Ascending aorta (tissue), 2 donors: ENCODE measurements at regions not wholly inside any gene's neighbourhood (a gene's known extent, or its start where the extent isn't known, plus 50 kb on each side); places are given as distances from the start of the nearest gene placed in this dataset.

Experiments used
- DNase-seq, 2 donors: peaks; one replicate each; pipeline ENCODE4 v3.0.0-alpha.2; 2019; ENCODE audit warnings: low spot score in 2 of 2
- H3K27ac ChIP-seq, 2 donors: fragments of 200-600 bp; sonication (generic); one replicate each; pipeline ENCODE4 v1.5.1; 2016 to 2017; ENCODE audit warnings: mild to moderate bottlenecking in 1 of 2
- H3K27me3 ChIP-seq: fragments of 200-600 bp; sonication (generic); one replicate; pipeline ENCODE4 v1.5.1; 2017
- H3K36me3 ChIP-seq, 2 donors: fragments of 200-600 bp; sonication (generic); one replicate each; pipeline ENCODE4 v1.5.1; 2016
- H3K4me1 ChIP-seq, 2 donors: fragments of 200-600 bp; sonication (generic); one replicate each; pipeline ENCODE4 v1.5.1; 2016 to 2017; ENCODE audit warnings: mild to moderate bottlenecking in 1 of 2
- H3K4me3 ChIP-seq, 2 donors: fragments of 200-600 bp; sonication (generic); one replicate each; pipeline ENCODE4 v1.5.1; 2016 to 2017; ENCODE audit warnings: mild to moderate bottlenecking in 1 of 2
- H3K9me3 ChIP-seq, 2 donors: fragments of 200-600 bp; sonication (generic); one replicate each; pipeline ENCODE4 v1.5.1; 2016
- intact Hi-C: fragments of 100-400 bp; cut with DNase I; formaldehyde crosslinking; loops from one replicate; pipeline ENCODE4 v1.15.1; 2023
- TF ChIP-seq, protein P1 (sequence below), 3 experiments: fragments of 200-600 bp in 2 of 3; fragments of 450-650 bp in 1 of 3; sonication (generic) in 2 of 3; IDR thresholded peaks; one replicate each; pipeline ENCODE4 v1.5.1; 2016 to 2019; ENCODE audit warnings: antibody characterized with exemption in 3 of 3, mild to moderate bottlenecking in 1 of 3, moderate library complexity in 1 of 3

DNA sequence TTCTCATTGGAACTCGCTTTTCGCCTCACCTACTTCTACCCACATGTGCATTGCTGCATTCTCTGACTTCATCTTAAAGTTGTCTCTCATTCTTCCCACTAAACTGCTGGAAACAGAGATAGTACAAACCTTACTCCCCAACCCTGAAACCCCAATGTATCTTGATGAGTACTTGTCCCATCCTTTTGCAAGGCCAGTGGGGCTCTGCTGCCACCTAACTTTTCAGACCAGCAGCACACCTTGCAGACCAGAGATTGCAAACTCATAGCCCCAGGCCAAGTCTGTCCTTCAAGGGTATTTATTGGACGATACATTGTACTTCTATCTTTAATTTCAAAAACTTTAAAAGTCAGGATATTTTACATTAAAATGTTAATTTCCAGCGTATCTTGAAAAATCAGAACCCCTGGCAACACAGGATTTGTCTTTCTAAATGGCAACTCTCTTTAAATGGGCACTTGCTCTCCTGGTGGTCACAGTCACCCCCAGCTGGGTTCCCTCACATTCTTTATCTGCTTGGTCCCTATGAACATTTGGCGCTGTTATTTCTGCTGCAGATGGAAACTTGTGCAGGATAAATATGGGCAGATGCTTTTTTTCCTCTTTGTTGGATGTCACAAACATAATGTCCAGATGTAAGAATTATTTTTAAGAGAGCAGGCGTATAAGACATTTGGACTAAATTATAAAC, 83.9 kb downstream of the SOD2 start:
- H3K36me3 ChIP-seq, result no peaks in the 10 kb centered on the region
- no peaks in the 10 kb centered on the region for H3K27me3 ChIP-seq
- TF ChIP-seq, protein P1, sequence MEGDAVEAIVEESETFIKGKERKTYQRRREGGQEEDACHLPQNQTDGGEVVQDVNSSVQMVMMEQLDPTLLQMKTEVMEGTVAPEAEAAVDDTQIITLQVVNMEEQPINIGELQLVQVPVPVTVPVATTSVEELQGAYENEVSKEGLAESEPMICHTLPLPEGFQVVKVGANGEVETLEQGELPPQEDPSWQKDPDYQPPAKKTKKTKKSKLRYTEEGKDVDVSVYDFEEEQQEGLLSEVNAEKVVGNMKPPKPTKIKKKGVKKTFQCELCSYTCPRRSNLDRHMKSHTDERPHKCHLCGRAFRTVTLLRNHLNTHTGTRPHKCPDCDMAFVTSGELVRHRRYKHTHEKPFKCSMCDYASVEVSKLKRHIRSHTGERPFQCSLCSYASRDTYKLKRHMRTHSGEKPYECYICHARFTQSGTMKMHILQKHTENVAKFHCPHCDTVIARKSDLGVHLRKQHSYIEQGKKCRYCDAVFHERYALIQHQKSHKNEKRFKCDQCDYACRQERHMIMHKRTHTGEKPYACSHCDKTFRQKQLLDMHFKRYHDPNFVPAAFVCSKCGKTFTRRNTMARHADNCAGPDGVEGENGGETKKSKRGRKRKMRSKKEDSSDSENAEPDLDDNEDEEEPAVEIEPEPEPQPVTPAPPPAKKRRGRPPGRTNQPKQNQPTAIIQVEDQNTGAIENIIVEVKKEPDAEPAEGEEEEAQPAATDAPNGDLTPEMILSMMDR (IDR thresholded peaks at IDR 0.05), result peak in 1 of 3 experiments; percentile 30
- H3K4me3 ChIP-seq, result no peak overlapping the region
- H3K4me1 ChIP-seq, result no peaks in the 10 kb centered on the region
- H3K27ac ChIP-seq, result no peak overlapping the region
- no peaks in the 10 kb centered on the region for H3K9me3 ChIP-seq
- intact Hi-C loops, result no loop called here
- DNase-seq, result no peak

DNA sequence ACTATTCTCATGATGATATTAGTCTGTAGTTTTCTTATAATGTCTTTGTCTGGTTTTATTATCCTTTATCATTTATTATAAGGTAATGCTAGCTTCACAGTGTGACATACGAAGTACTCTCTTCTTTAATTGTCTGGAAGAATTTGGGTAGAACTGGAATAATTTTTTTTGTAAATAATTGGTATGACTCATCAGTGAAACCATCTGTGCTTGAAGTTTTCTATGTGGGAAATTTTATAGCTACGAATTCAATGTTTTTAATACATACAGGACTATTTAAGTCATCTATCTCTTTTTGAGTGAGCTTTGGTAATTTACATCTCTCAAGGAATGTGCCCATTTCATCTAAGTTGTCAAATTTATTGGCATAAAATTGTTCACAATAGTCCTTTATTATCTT, 86.3 kb downstream of the SOD2 start:
- Histone ChIP-seq H3K4me3 (no peak overlapping the region), H3K4me1 (no peaks in the 10 kb centered on the region), H3K27ac (no peak overlapping the region), H3K27me3 (no peaks in the 10 kb centered on the region), H3K36me3 (no peaks in the 10 kb centered on the region), H3K9me3 (no peaks in the 10 kb centered on the region)
- DNase-seq, result no peak
- TF ChIP-seq, protein P1 (IDR thresholded peaks at IDR 0.05), result no peak
- intact Hi-C loops, result no loop called here

DNA sequence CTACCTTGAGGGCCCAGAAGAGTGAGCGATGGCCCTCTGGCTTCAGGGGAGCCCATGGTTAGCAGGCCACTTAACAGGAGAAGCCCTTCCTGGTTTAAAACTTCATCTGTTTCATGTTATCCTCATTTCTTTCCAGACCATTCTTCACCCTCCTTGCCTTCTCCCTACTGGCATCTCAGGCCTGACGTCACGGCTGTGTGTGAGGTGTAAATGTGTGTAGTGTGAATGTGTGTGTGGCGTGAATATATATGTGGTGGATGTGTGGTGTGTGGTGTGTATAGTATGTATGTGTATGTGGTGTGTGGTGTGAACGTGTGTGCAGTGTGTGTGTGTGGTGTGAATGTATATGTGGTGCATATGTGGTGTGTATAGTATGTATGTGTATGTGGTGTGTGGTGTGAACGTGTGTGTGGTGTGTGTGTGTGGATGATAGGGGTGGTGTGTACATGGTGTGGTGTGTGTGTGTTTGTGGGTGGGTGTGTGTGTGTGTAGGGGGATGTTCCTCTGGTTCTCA, 88.5 kb downstream of the SOD2 start:
- intact Hi-C loops, result no loop called here
- Histone ChIP-seq H3K9me3 (no peaks in the 10 kb centered on the region), H3K27ac (no peak overlapping the region), H3K4me3 (no peak overlapping the region), H3K4me1 (no peaks in the 10 kb centered on the region), H3K36me3 (no peaks in the 10 kb centered on the region), H3K27me3 (no peaks in the 10 kb centered on the region)
- DNase-seq, result no peak
- TF ChIP-seq, protein P1 (IDR thresholded peaks at IDR 0.05), result no peak

DNA sequence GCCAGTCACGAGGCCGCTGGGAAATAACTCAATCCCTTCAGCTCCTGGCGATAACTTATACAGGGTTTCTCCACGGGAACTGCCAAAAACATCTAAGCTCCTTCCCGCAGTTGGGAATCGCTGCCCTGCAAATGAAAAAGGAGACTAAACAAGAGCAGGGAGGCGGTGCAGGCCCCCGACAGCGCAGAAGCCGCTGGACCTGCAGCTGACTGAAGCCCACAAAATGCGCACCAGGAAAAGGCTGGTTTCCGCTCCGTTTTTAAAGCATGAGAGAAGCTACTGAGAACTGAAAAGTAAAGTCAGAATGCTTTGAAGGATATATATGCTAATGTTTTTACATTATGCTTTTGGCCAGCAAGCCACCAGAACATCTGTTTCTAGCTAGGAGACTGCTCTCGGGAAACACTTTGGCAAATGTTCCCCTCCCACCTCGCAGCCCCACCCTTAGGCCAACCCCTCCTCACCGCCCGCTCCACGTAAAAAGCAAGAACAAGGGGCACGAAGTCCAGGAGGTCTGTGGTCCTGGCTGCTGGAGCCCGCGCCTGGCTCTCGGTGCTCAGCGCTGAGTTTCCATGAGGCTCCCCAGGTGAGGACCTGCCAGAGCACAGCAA, 90.5 kb downstream of the SOD2 start:
- peak overlapping the region; percentile 41 to 61 for H3K27ac ChIP-seq
- TF ChIP-seq, protein P1 (IDR thresholded peaks at IDR 0.05), result no peak
- H3K36me3 ChIP-seq, result no peaks in the 10 kb centered on the region
- no peaks in the 10 kb centered on the region for H3K4me1 ChIP-seq
- H3K9me3 ChIP-seq, result no peaks in the 10 kb centered on the region
- H3K4me3 ChIP-seq, result peak overlapping the region in 1 of 2 donors; percentile 38
- intact Hi-C loops, result no loop called here
- no peaks in the 10 kb centered on the region for H3K27me3 ChIP-seq
- peak in 1 of 2 donors; percentile 65 for DNase-seq

DNA sequence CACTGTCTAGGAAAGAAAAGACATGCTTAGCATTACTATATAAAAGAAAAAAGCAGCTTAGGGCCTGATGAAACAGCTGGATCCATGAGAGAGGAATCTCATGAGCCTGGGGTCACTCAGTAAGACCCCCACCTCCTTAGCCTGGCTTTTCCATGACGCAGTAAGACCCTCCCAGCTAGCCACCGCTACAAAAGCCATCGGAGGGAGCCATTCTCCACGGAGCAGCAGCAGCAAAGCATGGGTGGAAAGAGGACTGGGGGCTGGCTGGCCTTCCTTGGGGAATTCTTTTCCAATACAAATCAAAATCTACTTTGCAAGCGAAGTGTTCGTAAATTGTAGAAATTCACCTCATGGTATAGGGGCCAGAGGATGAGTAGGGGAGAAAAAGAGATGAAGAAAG, 91.8 kb downstream of the SOD2 start:
- TF ChIP-seq, protein P1 (IDR thresholded peaks at IDR 0.05), result no peak
- intact Hi-C loops, result no loop called here

More for the DNA sequence above, 91.8 kb downstream of the SOD2 start:
- Histone ChIP-seq H3K4me3 (no peak overlapping the region), H3K27me3 (no peaks in the 10 kb centered on the region), H3K9me3 (no peaks in the 10 kb centered on the region), H3K36me3 (no peaks in the 10 kb centered on the region), H3K27ac (no peak overlapping the region), H3K4me1 (no peaks in the 10 kb centered on the region)
- DNase-seq, result no peak
